GM12878 (cell line): ENCODE measurements at regions not wholly inside any gene's neighbourhood (a gene's known extent, or its start where the extent isn't known, plus 50 kb on each side); places are given as distances from the start of the nearest gene placed in this dataset.

ENCODE experiments used
- CEBPB ChIP-seq, 2 experiments: fragments of 150-350 bp in 1 of 2; IDR thresholded peaks; 2 replicates each; pipeline ENCODE4 v1.6.1; 2012 to 2014; ENCODE audit warnings: low read depth in 2 of 2, low read length in 2 of 2, borderline replicate concordance in 1 of 2, inconsistent platforms in 1 of 2
- CTCF ChIP-seq, 3 experiments: IDR thresholded peaks in 2 of 3; conservative IDR thresholded peaks in 1 of 3; 2 replicates each; pipeline ENCODE4 v1.5.1; 2011; ENCODE audit warnings: low read depth in 3 of 3, low read length in 3 of 3, mild to moderate bottlenecking in 3 of 3, control low read depth in 2 of 3, moderate library complexity in 2 of 3, inconsistent platforms in 1 of 3, mixed read lengths in 1 of 3; ENCODE audit not compliant: control insufficient read depth in 2 of 3, insufficient read depth in 1 of 3; ENCODE audit errors: extremely low read depth in 1 of 3
- E2F4 ChIP-seq: IDR thresholded peaks from 2 replicates; pipeline ENCODE4 v1.6.1; 2012; ENCODE audit warnings: low read depth, low read length, improper control_type of control experiment
- ELK1 ChIP-seq: IDR thresholded peaks from 2 replicates; pipeline ENCODE4 v1.6.1; 2012; ENCODE audit warnings: low read depth, low read length, improper control_type of control experiment
- ESRRA ChIP-seq: IDR thresholded peaks from 2 replicates; pipeline ENCODE4 v1.6.1; 2012; ENCODE audit warnings: mild to moderate bottlenecking, low read length, improper control_type of control experiment
- MAX ChIP-seq: IDR thresholded peaks from 2 replicates; pipeline ENCODE4 v1.6.1; 2012; ENCODE audit warnings: low read depth, low read length, improper control_type of control experiment
- MEF2A ChIP-seq: IDR thresholded peaks from 2 replicates; pipeline ENCODE4 v1.6.1; 2011; ENCODE audit warnings: low read depth, mild to moderate bottlenecking, low read length, moderate library complexity; ENCODE audit not compliant: insufficient read depth
- NRF1 ChIP-seq: conservative IDR thresholded peaks from 2 replicates; pipeline ENCODE4 v1.6.1; 2011; ENCODE audit warnings: mild to moderate bottlenecking, low read depth, low read length, improper control_type of control experiment
- PAX5 ChIP-seq: IDR thresholded peaks from 2 replicates; pipeline ENCODE4 v1.6.1; 2011; ENCODE audit warnings: low read depth, low read length, borderline replicate concordance
- POLR2A ChIP-seq: IDR thresholded peaks from 2 replicates; pipeline ENCODE4 v1.6.1; 2011; ENCODE audit warnings: low read depth, mild to moderate bottlenecking, low read length
- POU2F2 ChIP-seq: IDR thresholded peaks from 3 replicates; pipeline ENCODE4 v1.6.1; 2011; ENCODE audit warnings: low read depth, mild to moderate bottlenecking, low read length, borderline replicate concordance
- ZNF274 ChIP-seq: IDR thresholded peaks from one replicate; pipeline ENCODE4 v1.8.0; 2011; ENCODE audit not compliant: insufficient read length, insufficient read depth

- TF ChIP-seq MEF2A (no peak), PAX5 (no peak), ZNF274 (no peak), E2F4 (no peak), NRF1 (no peak), POLR2A (no peak), ESRRA (no peak), POU2F2 (no peak), CTCF (IDR thresholded peaks at IDR 0.05 in 2 of 3, conservative IDR thresholded peaks at IDR 0.05 in 1 of 3; ENCODE audit: control insufficient read depth in 2 of 3, extremely low read depth in 1 of 3, insufficient read depth in 1 of 3, low read depth in 3 of 3, low read length in 3 of 3) (no peak), MAX (no peak), ELK1 (no peak), CEBPB (IDR thresholded peaks at IDR 0.05; ENCODE audit: borderline replicate concordance in 1 of 2, low read depth in 2 of 2, low read length in 2 of 2) (no peak)
These were observed 130.6 kb upstream of the IGSF10 start for GRCh38 chr3:151591441-151591840.
